Hepatocyte (in vitro differentiated cells): ENCODE measurements at regions not wholly inside any gene's neighbourhood (a gene's known extent, or its start where the extent isn't known, plus 50 kb on each side); places are given as distances from the start of the nearest gene placed in this dataset.

Source experiments
- DNase-seq: peaks from one replicate; pipeline ENCODE4 v3.0.0-alpha.2; 2016; ENCODE audit warnings: low spot score
- H2AFZ ChIP-seq: fragments of 200-600 bp; sonication (generic); 2 replicates; pipeline ENCODE4 v1.6.0; 2016; ENCODE audit warnings: antibody characterized with exemption, mild to moderate bottlenecking
- H3K27ac ChIP-seq: fragments of 200-600 bp; sonication (generic); 2 replicates; pipeline ENCODE4 v1.5.1; 2016; ENCODE audit warnings: mild to moderate bottlenecking
- H3K27me3 ChIP-seq: fragments of 200-600 bp; sonication (generic); 2 replicates; pipeline ENCODE4 v1.6.1; 2016
- H3K36me3 ChIP-seq: fragments of 200-600 bp; sonication (generic); replicated peaks from 2 replicates; pipeline ENCODE4 v1.5.1; 2016; ENCODE audit warnings: low read depth; ENCODE audit not compliant: insufficient read depth
- H3K4me1 ChIP-seq: fragments of 200-600 bp; sonication (generic); 2 replicates; pipeline ENCODE4 v1.5.1; 2016; ENCODE audit warnings: mild to moderate bottlenecking, moderate library complexity; ENCODE audit not compliant: insufficient read depth
- H3K4me2 ChIP-seq: fragments of 200-600 bp; sonication (generic); 2 replicates; pipeline ENCODE4 v1.6.0; 2016
- H3K4me3 ChIP-seq: fragments of 200-600 bp; sonication (generic); 2 replicates; pipeline ENCODE4 v1.5.1; 2016; ENCODE audit warnings: mild to moderate bottlenecking
- H3K79me2 ChIP-seq: fragments of 200-600 bp; sonication (generic); 2 replicates; pipeline ENCODE4 v1.6.0; 2017; ENCODE audit warnings: mild to moderate bottlenecking
- H3K9me2 ChIP-seq: fragments of 200-600 bp; sonication (generic); replicated peaks from 2 replicates; pipeline ENCODE4 v1.6.0; 2017; ENCODE audit warnings: mild to moderate bottlenecking; ENCODE audit not compliant: insufficient read depth
- H3K9me3 ChIP-seq: fragments of 200-600 bp; sonication (generic); 2 replicates; pipeline ENCODE4 v1.5.1; 2016; ENCODE audit warnings: low read depth, mild to moderate bottlenecking
- H4K20me1 ChIP-seq: fragments of 200-600 bp; sonication (generic); 2 replicates; pipeline ENCODE4 v1.6.0; 2016; ENCODE audit warnings: mild to moderate bottlenecking; ENCODE audit not compliant: insufficient read depth, poor library complexity, severe bottlenecking
- EZH2 ChIP-seq: fragments of 200-600 bp; sonication (generic); IDR thresholded peaks from 2 replicates; pipeline ENCODE4 v1.6.1; 2016; ENCODE audit warnings: antibody characterized with exemption, mild to moderate bottlenecking, borderline replicate concordance
- EZH2phosphoT487 ChIP-seq: fragments of 200-600 bp; sonication (generic); IDR thresholded peaks from one replicate; pipeline ENCODE4 v1.6.1; 2018; ENCODE audit warnings: antibody characterized with exemption, mild to moderate bottlenecking, low read depth, moderate library complexity; ENCODE audit not compliant: unreplicated experiment, severe bottlenecking
- WGBS: methylation state at CpG from one replicate; pipeline ENCODE4 v1.1.6; 2016; ENCODE audit warnings: low lambda C conversion rate; ENCODE audit errors: missing lambda C conversion rate; 5-methylcytosine and 5-hydroxymethylcytosine counted together
- TF ChIP-seq, protein P1 (sequence below): fragments of 200-600 bp; sonication (generic); IDR thresholded peaks from 2 replicates; pipeline ENCODE4 v1.5.1; 2016; ENCODE audit warnings: antibody characterized with exemption, mild to moderate bottlenecking; ENCODE audit not compliant: poor library complexity

DNA sequence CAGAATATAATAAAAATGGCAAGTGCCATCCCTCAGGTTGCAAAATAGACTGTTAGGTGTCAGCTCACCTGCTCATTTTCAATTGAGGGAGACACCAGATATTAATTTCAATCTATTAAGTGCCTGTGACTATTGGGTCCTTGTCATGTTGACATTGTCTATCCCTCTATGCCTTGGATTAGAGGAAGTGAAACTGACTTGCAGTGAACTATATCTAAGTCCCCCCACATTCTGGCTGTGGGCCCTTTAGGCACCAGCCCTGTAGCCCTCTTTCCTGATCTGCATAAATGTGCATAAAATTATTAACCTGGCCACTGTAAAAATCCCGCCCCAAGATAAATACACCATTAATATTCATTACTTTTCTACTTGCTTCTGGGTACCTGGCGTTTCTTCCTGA lies 293.0 kb upstream of the CLNK start:
- H3K4me3 ChIP-seq = no peak overlapping the region
- no peak for TF ChIP-seq EZH2
- no peak for TF ChIP-seq EZH2phosphoT487
- TF ChIP-seq, protein P1, sequence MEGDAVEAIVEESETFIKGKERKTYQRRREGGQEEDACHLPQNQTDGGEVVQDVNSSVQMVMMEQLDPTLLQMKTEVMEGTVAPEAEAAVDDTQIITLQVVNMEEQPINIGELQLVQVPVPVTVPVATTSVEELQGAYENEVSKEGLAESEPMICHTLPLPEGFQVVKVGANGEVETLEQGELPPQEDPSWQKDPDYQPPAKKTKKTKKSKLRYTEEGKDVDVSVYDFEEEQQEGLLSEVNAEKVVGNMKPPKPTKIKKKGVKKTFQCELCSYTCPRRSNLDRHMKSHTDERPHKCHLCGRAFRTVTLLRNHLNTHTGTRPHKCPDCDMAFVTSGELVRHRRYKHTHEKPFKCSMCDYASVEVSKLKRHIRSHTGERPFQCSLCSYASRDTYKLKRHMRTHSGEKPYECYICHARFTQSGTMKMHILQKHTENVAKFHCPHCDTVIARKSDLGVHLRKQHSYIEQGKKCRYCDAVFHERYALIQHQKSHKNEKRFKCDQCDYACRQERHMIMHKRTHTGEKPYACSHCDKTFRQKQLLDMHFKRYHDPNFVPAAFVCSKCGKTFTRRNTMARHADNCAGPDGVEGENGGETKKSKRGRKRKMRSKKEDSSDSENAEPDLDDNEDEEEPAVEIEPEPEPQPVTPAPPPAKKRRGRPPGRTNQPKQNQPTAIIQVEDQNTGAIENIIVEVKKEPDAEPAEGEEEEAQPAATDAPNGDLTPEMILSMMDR = no peak
- no peak for DNase-seq
- H3K36me3 ChIP-seq = no peaks in the 10 kb centered on the region
- no peaks in the 10 kb centered on the region for H3K27me3 ChIP-seq
- H3K79me2 ChIP-seq = no peaks in the 10 kb centered on the region
- no peaks in the 10 kb centered on the region for H3K9me3 ChIP-seq
- H4K20me1 ChIP-seq = no peaks in the 10 kb centered on the region
- H3K4me1 ChIP-seq = peaks cover 3% of the 10 kb centered on the region
- H2AFZ ChIP-seq = no peak overlapping the region
- H3K27ac ChIP-seq = no peak overlapping the region
- no peaks in the 10 kb centered on the region for H3K9me2 ChIP-seq
- no peak overlapping the region for H3K4me2 ChIP-seq
- WGBS = 95% methylated on average over 2 of the region's 2 CpGs

DNA sequence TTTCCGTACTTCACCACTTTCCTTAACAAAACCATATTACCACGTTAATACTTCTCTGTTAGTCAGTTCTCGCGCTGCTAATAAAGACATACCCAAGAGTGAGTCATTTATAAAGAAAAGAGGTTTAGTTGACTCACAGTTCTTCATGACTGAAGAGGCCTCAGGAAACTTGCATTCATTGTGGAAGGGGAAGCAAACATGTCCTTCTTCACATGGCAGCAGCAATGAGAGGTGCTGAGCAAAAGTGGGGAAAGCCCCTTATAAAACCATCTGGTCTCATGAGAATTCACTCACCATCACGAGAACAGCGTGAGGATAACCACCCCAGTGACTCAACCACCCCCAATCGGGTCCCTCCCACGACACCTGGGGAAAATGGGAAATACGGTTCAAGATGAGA lies 289.8 kb upstream of the CLNK start:
- H3K4me1 ChIP-seq = no peaks in the 10 kb centered on the region
- H3K4me2 ChIP-seq = no peak overlapping the region
- WGBS = 91% methylated on average over 9 of the region's 9 CpGs
- TF ChIP-seq EZH2 (no peak), EZH2phosphoT487 (no peak)
- TF ChIP-seq, protein P1 = no peak
- no peak overlapping the region for H3K27ac ChIP-seq
- no peak overlapping the region for H2AFZ ChIP-seq
- no peaks in the 10 kb centered on the region for H3K9me3 ChIP-seq
- no peak overlapping the region for H3K4me3 ChIP-seq
- H3K9me2 ChIP-seq = no peaks in the 10 kb centered on the region
- H3K36me3 ChIP-seq = no peaks in the 10 kb centered on the region
- no peaks in the 10 kb centered on the region for H3K79me2 ChIP-seq
- H4K20me1 ChIP-seq = no peaks in the 10 kb centered on the region
- no peak for DNase-seq
- H3K27me3 ChIP-seq = no peaks in the 10 kb centered on the region

DNA sequence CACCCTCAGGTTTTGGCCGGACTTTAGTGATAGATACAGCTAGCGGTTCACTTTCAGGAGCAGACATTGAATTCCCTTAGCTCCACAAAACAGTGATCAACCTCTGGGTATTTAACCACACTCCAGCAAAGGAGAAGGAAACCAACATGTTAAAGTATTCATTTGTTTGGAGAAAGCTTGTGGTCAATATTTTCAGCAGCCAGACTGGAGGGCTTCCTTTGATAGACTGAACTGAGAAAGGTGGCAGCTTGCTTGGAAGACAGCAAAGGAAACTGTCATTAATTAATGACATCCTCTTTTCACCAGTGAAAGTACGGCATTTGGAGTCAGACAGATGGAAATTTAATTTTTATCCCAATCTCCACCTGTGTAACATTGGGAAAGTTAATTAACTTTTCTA lies 289.1 kb upstream of the CLNK start:
- Histone ChIP-seq H3K4me1 (no peaks in the 10 kb centered on the region), H3K4me3 (no peak overlapping the region), H2AFZ (no peak overlapping the region), H3K9me3 (no peaks in the 10 kb centered on the region), H3K36me3 (no peaks in the 10 kb centered on the region), H3K79me2 (no peaks in the 10 kb centered on the region), H3K4me2 (no peak overlapping the region), H3K9me2 (no peaks in the 10 kb centered on the region), H4K20me1 (no peaks in the 10 kb centered on the region), H3K27me3 (no peaks in the 10 kb centered on the region), H3K27ac (no peak overlapping the region)
- WGBS = 88% methylated on average over 3 of the region's 3 CpGs
- no peak for DNase-seq
- TF ChIP-seq EZH2phosphoT487 = no peak
- TF ChIP-seq EZH2 = no peak
- TF ChIP-seq, protein P1 = no peak
